GM03348 (cell line): ENCODE measurements at regions not wholly inside any gene's neighbourhood (a gene's known extent, or its start where the extent isn't known, plus 50 kb on each side); places are given as distances from the start of the nearest gene placed in this dataset.
"Not testable (repeated sequence)": the region's sequence is repeated elsewhere in the genome, so short reads cannot be mapped to it uniquely, and the experiment has no call there.

ENCODE experiments used
- DNase-seq: peaks from one replicate; pipeline ENCODE4 v3.0.0; 2012; ENCODE audit warnings: low spot score

- DNase-seq: no peak
Observed at GRCh38 chr7:136530831-136531230, 337.6 kb upstream of the CHRM2 start.

- DNase-seq: peak; percentile 64
Observed at GRCh38 chr7:136528329-136528728, 340.1 kb upstream of the CHRM2 start.

- no peak for DNase-seq
Observed at GRCh38 chr7:136527554-136527953, 340.9 kb upstream of the CHRM2 start.

GRCh38 chr7:136526408-136527105 is 341.9 kb upstream of the CHRM2 start:
- no peak for DNase-seq

GRCh38 chr7:136523571-136523970 is 344.9 kb upstream of the CHRM2 start:
- DNase-seq: peak; percentile 41

DNA sequence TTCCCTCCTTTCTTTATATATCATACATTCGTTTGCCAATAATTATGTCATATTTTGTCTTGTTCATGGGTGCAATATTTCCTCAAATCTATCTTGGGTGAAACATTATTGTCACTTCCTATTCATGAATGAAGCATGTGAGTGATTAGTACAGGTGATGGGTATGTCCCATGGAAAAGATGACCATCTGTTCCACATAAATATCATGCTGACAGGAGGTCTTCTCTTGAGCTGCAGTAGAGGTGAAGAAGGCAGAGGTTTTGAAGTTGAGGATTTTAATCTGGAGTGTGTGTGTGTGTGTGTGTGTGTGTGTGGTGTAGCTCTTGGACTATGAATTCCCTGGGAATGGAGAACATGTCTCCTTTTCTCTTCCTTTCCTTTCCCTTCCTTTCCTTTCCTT is 350.5 kb upstream of the CHRM2 start:
- DNase-seq: no peak

DNA sequence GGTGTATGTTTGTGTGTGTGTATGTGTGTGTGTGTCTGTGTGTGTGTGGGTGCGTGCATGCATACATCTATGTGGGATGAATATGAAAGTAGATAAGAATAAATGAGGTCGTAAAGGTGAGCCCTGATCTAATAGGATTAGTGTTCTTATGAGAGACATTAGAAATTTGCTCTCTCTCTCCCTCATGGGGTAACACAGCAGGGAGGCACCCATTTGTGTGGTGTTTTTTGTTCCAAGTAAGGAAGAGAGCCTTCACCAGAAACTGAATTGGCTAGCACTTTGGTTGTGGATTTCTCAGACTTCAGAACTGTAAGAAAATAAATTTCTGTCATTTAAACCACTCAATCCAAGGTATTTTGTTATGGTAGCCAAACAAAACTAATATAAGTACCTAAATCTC is 353.7 kb upstream of the CHRM2 start:
- no peak for DNase-seq

DNA sequence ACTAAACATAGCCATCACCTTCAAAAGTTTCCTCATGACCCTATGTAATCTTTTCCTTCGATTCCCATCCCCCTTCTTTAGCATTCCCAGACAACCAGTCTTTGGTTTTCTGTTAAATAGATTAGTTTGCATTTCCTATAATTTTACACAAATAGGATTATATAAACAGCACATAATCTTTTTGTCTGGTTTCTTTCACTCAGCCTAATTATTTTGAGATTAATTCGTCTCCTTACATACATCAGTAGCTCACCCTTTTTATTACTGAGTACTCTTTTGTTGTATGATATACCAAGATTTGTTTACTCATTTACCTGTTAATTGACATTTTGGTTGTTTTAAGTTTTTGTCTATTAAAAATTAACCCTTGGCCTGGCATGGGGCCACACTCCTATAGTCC is 354.7 kb upstream of the CHRM2 start:
- no peak for DNase-seq

- DNase-seq: no peak
Observed at GRCh38 chr7:136509466-136509865, 359.0 kb upstream of the CHRM2 start.

- no peak for DNase-seq
Observed at GRCh38 chr7:136502162-136502561, 366.3 kb upstream of the CHRM2 start.

DNA sequence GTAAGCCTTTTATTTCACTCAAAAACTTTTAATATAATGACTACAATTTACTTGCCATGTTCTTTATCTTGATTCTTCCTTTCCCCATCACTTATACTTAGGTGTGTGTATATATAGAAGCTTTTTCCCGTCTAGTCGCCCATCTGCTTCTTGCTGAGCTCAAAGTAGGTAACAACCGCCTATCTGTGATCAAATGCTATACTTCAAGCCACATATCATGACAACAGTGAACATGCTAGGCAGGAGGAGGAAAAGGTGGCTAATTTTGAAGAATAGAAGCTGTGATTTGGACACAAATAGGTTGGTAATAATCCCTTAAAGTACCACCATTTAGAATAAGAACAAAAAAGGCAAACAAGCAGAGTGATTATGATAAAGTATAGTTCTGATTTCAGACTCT is 367.3 kb upstream of the CHRM2 start:
- DNase-seq: no peak

DNA sequence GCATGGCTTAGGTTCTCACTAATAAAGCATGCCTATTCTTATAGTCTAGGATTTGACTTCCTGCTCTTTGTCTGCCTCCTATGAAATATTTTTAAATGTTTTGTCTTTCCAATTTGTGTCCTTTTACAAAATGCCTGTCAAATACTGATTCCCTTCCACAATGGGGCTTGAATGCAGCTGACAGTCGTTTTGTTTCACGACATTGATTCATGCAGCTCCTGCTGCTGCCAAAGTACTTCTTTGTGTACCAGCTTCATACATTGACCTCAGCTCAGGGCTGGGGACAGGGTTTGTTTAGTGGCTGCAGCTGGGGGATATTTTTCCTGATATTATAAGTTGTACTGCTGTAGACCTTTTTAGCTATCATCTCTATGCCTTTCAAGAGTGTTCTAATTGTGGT is 371.9 kb upstream of the CHRM2 start:
- no peak for DNase-seq

- DNase-seq: no peak
Observed at GRCh38 chr7:136495081-136495480, 373.4 kb upstream of the CHRM2 start.

DNA sequence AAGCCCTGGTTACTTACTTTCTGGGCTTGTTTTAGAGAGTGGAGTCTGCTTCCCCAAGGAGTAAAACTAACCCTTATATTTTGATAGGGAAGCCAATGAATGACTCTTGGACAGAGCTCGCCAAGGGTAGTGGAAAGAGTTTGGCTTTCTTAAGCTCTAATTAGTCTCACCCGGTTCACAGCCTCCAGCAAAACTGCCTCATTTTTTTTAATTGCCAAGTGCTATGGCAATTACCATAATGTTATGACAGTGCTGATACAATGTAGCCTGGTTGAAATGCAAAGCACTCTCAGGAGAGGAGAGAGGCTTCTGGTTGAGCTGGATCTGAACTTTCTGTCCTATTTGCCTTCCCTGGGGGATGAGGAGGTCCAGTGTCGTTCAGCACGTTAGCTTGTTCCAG is 376.1 kb upstream of the CHRM2 start:
- DNase-seq: no peak

GRCh38 chr7:136489808-136490207 is 378.6 kb upstream of the CHRM2 start:
- DNase-seq: no peak

DNA sequence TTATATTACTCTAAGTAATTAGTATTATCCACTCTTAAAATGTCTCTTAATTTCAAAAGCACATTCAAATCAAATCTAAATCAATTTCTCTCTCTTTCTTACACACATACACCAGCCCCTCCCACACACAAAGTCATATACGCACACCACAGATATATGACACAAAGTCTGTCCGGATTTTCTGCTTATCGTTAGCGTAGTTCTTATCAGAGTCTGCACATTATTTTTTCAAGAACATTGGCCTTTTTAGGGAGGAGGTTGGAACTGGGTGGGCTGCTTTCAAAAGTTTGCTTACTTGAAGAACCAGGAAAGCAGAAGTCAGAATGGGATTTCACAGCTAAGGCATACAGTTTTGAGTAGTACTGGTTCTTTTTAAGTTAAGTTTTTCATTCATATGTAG is 387.6 kb upstream of the CHRM2 start:
- no peak for DNase-seq

DNA sequence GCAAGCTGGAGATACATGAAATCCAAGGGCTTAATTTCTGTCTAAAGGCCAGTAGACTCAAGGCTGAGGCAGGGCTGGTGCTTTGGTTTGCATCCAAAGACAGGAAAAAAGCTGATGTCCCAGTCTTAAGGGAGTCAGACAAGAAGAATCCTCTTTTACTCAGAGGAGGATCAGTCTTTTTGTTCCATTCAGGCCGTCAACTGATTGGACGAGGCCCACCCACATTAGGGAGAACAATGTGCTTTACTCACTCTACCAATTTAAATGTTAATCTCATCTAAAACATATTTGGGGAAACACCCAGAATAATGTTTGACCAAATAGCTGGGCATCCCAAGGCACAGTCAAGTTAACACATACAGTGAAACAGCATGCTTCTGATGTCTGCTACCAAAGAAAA is 388.5 kb upstream of the CHRM2 start:
- no peak for DNase-seq

DNA sequence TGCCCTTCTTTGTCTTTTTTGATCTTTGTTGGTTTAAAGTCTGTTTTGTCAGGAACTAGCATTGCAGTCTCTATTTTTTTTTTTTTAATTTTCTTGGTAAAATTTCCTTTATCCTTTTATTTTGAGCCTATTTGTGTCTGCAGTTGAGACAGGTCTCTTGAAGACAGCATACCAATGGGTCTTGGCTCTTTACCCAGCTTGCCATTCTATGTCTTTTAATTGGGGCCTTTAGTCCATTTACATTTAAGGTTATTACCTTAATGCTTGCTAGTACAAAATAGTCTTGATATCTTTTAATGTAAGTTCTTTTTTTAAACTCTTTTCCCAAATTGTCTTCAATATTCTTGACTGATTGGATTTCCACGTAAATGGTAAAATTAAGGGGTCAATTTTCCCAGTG is 398.3 kb upstream of the CHRM2 start:
- DNase-seq: no peak

- no peak for DNase-seq
Observed at GRCh38 chr7:136452949-136453348, 415.5 kb upstream of the CHRM2 start.

DNA sequence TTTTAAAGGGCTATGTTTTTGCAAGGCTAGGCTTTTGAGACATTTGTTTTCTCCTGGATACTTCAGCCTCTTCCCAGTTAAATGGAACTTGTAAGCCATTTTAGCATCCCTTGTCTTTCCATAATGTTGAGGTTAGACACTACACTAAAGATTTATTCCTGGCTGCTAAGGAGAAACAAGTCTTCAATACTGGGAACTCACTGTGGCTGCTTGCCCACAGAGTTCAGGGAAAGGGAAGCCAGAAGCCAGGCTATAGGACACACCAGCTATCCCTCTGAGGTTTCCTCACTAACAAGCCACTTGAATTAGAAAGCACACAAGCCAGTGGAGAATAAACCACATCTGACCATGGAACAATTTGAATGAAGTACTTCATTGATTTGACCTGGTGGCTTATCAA is 421.7 kb upstream of the CHRM2 start:
- DNase-seq: no peak

- DNase-seq: no peak
Observed at GRCh38 chr7:136441835-136442234, 426.6 kb upstream of the CHRM2 start.

DNA sequence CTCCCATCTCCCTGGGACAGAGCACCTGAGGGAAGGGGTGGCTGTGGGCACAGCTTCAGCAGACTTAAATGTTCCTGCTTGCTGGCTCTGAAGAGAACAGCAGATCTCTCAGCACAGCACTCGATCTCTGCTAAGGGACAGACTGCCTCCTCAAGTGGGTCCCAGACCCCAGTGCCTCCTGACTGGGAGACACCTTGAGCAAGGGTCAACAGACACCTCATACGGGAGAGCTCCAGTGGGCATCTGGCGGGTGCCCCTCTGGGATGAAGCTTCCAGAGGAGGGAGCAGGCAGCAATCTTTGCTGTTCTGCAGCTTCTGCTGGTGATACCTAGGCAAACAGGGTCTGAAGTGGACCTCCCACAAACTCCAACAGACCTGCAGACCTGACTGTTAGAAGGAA is 436.7 kb upstream of the CHRM2 start:
- DNase-seq: not testable (repeated sequence)

DNA sequence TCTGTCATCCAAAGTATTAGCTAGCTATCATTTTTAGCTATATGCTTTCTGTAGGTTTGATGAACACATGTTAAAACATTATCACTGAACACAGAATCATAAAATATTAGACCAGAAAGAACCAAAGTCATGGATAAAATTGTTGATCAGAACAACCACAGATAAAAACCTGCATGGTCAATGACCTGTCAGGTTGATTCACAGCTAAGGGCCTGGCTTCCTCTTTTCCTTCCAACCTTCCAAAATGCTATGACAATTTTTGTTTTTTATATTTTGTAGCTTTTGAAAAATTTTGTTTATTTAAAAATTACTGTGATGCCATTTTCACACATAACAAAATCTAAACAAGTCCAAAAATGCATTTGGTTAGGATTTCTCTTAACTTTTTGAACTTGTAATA is 444.4 kb upstream of the CHRM2 start:
- no peak for DNase-seq

DNA sequence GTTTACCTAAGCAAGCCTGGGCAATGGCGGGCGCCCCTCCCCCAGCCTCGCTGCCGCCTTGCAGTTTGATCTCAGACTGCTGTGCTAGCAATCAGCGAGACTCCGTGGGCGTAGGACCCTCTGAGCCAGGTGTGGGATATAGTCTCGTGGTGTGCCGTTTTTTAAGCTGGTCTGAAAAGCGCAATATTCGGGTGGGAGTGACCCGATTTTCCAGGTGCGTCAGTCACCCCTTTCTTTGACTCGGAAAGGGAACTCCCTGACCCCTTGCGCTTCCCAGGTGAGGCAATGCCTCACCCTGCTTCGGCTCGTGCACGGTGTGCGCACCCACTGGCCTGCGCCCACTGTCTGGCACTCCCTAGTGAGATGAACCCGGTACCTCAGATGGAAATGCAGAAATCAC is 442.6 kb upstream of the MTPN start:
- not testable (repeated sequence) for DNase-seq

GRCh38 chr7:136412952-136413351 is 435.8 kb upstream of the MTPN start:
- DNase-seq: no peak
